OCI-LY7 (cell line): ENCODE measurements at regions not wholly inside any gene's neighbourhood (a gene's known extent, or its start where the extent isn't known, plus 50 kb on each side); places are given as distances from the start of the nearest gene placed in this dataset.

Experiments used
- BruUV-seq: library from RNA; stranded (reverse); fragments of 400-500 nt; replicated peaks from 2 replicates; lab custom pipeline; 2021; lab: Mats Ljungman, UMichigan
- CTCF ChIA-PET: fragments of 300-600 bp; sonication (Branson Sonifier 250); formaldehyde crosslinking; loops from one replicate; lab custom pipeline; 2022; ENCODE audit warnings: antibody characterized with exemption; ENCODE audit not compliant: unreplicated experiment; lab: Charles Lee
- POLR2A ChIA-PET: fragments of 300-600 bp; sonication (Branson Sonifier 250); formaldehyde crosslinking; loops from one replicate; lab custom pipeline; 2022; ENCODE audit warnings: antibody characterized with exemption; lab: Charles Lee
- DNase-seq: peaks from one replicate; pipeline ENCODE4 v3.0.0-alpha.2; 2015; ENCODE audit warnings: low spot score
- H2AFZ ChIP-seq: fragments of 200-600 bp; sonication (generic), shearing (Covaris generic); 2 replicates; pipeline ENCODE4 v1.6.1; 2014; ENCODE audit warnings: mild to moderate bottlenecking, antibody characterized with exemption, low read length, moderate library complexity
- H3K27ac ChIP-seq: fragments of 200-600 bp; sonication (generic); 2 replicates; pipeline ENCODE4 v1.5.1; 2014; ENCODE audit warnings: mixed run types, low read depth, mild to moderate bottlenecking, moderate library complexity, low read length, inconsistent platforms; ENCODE audit not compliant: poor library complexity, severe bottlenecking
- H3K36me3 ChIP-seq: fragments of 200-600 bp; sonication (generic); 2 replicates; pipeline ENCODE4 v1.6.1; 2014; ENCODE audit warnings: mild to moderate bottlenecking, antibody characterized with exemption, low read length, moderate library complexity, mixed read lengths; ENCODE audit not compliant: insufficient read depth
- H3K4me1 ChIP-seq: fragments of 200-600 bp; sonication (generic); 2 replicates; pipeline ENCODE4 v1.5.1; 2014; ENCODE audit warnings: mild to moderate bottlenecking, low read length; ENCODE audit not compliant: insufficient read depth, poor library complexity, severe bottlenecking
- H3K4me2 ChIP-seq: fragments of 200-600 bp; sonication (generic); 2 replicates; pipeline ENCODE4 v1.6.1; 2014; ENCODE audit warnings: mild to moderate bottlenecking, low read length
- H3K4me3 ChIP-seq: fragments of 200-600 bp; sonication (generic); 2 replicates; pipeline ENCODE4 v1.5.1; 2014; ENCODE audit warnings: mild to moderate bottlenecking, low read depth, low read length; ENCODE audit not compliant: poor library complexity, severe bottlenecking
- H3K79me2 ChIP-seq: fragments of 200-600 bp; sonication (generic); 2 replicates; pipeline ENCODE4 v1.6.1; 2016; ENCODE audit warnings: low read depth, mild to moderate bottlenecking, low read length, moderate library complexity, mixed read lengths; ENCODE audit not compliant: insufficient read depth
- H3K9me2 ChIP-seq: fragments of 200-600 bp; sonication (generic); 2 replicates; pipeline ENCODE4 v1.6.1; 2016; ENCODE audit warnings: mild to moderate bottlenecking, low read length, mixed read lengths; ENCODE audit not compliant: insufficient read depth
- H3K9me3 ChIP-seq: fragments of 200-600 bp; sonication (generic); 2 replicates; pipeline ENCODE4 v1.6.1; 2014; ENCODE audit warnings: mild to moderate bottlenecking, mixed run types, low read length, mixed read lengths
- H4K20me1 ChIP-seq: fragments of 200-600 bp; sonication (generic); 2 replicates; pipeline ENCODE4 v1.6.1; 2014; ENCODE audit warnings: mild to moderate bottlenecking, antibody characterized with exemption, low read length, moderate library complexity, mixed read lengths; ENCODE audit not compliant: insufficient read depth
- EZH2phosphoT487 ChIP-seq: fragments of 200-600 bp; sonication (generic); IDR thresholded peaks from 2 replicates; pipeline ENCODE4 v1.6.1; 2018; ENCODE audit warnings: low read depth, borderline replicate concordance, mild to moderate bottlenecking, mixed run types, antibody characterized with exemption, low read length, moderate library complexity, mixed read lengths
- intact Hi-C: fragments of 100-400 bp; cut with micrococcal nuclease; formaldehyde crosslinking; loops from one replicate; pipeline ENCODE4 v1.10.0; 2022; ENCODE audit not compliant: unreplicated experiment
- TF ChIP-seq, protein P1 (sequence below): fragments of 200-600 bp; sonication (generic); conservative IDR thresholded peaks from 2 replicates; pipeline ENCODE4 v1.5.1; 2014; ENCODE audit warnings: mild to moderate bottlenecking, antibody characterized with exemption, low read length, moderate library complexity, mixed read lengths

DNA sequence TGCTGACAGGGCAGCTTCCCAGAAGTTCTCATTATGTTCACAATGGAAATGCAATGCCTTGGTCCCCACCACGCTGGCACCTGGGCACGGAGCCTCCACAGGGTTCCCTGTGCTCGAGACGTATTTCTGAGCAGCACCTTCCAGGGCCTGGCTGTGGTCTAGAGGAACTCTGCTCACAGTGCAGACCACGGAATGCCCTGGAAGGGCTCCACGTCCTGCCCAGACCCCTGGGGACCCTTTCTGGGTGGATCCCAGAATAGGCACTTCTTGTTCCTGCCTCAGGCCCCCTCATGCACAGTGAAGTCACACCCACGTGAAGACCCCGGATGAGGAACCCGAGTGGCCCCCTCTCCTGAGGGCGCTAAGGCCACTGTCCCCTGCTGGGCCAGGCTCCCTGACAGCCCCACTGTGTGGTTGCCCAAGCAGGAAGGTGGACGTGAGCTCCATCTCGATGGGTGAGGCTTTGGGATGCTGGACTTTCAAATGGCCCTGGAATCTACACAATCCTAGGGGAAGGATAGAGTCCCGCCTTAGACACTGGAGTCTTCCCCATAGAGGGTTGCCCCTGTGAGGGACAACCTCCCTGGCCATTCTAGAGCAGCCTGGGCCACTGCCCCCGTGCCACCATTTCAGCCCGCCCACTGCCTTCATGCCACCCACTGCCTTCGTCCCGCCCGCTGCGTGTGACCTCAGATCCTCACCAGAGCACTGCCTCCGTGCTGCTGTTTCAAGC, 1106.8 kb downstream of the BRD1 start:
- TF ChIP-seq, protein P1, sequence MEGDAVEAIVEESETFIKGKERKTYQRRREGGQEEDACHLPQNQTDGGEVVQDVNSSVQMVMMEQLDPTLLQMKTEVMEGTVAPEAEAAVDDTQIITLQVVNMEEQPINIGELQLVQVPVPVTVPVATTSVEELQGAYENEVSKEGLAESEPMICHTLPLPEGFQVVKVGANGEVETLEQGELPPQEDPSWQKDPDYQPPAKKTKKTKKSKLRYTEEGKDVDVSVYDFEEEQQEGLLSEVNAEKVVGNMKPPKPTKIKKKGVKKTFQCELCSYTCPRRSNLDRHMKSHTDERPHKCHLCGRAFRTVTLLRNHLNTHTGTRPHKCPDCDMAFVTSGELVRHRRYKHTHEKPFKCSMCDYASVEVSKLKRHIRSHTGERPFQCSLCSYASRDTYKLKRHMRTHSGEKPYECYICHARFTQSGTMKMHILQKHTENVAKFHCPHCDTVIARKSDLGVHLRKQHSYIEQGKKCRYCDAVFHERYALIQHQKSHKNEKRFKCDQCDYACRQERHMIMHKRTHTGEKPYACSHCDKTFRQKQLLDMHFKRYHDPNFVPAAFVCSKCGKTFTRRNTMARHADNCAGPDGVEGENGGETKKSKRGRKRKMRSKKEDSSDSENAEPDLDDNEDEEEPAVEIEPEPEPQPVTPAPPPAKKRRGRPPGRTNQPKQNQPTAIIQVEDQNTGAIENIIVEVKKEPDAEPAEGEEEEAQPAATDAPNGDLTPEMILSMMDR = no peak
- no peak for TF ChIP-seq EZH2phosphoT487
- Histone ChIP-seq H3K9me2 (no peaks in the 10 kb centered on the region), H2AFZ (no peak overlapping the region), H3K4me3 (no peak overlapping the region), H3K4me1 (no peaks in the 10 kb centered on the region), H3K4me2 (no peak overlapping the region), H3K36me3 (no peaks in the 10 kb centered on the region), H3K79me2 (no peaks in the 10 kb centered on the region), H3K9me3 (no peaks in the 10 kb centered on the region), H3K27ac (no peak overlapping the region), H4K20me1 (no peaks in the 10 kb centered on the region)
- ChIA-PET CTCF (no interaction called here), POLR2A (no interaction called here)
- no peak for DNase-seq
- BruUV-seq = no TSS peak
- intact Hi-C loops = no loop called here

DNA sequence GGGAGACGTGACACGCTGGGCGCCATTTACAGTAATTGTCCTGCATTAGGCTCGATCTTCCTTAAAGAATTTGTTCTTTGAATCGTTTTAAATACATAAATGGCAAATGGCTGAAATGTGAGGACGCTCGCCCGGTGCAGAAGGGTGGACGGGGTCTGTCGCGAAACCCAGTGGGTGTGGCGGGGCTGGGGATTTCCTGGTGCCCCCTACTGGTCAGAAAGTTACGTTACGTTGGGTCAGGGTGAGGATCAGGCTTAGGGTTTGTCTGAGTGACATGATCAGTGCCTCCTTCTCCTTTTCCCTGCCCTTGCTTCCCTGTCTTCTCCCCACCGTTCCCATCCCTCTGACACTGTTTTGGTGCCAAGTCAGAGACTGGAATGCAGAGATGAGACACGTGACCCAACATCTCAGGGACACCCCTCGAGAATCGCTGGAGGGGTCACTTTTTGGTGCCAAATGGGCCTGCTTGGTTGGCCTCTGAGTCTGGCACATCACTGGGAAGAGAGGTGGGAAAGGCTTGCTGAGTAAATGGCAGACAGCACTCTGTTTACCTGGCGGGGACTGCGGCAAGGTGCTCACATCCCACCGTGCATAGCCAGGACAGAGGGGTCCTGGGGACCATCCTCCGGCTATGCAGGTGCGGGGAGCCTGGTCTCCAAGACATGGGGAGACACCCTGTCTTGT, 1107.6 kb downstream of the BRD1 start:
- no peak overlapping the region for H3K4me2 ChIP-seq
- DNase-seq = peak; percentile 4
- no peak overlapping the region for H3K27ac ChIP-seq
- H3K36me3 ChIP-seq = no peaks in the 10 kb centered on the region
- BruUV-seq = no TSS peak
- H2AFZ ChIP-seq = no peak overlapping the region
- no peaks in the 10 kb centered on the region for H3K9me3 ChIP-seq
- no peak for TF ChIP-seq EZH2phosphoT487
- TF ChIP-seq, protein P1 = peak; percentile 71
- ChIA-PET CTCF (no interaction called here), POLR2A (no interaction called here)
- no peaks in the 10 kb centered on the region for H4K20me1 ChIP-seq
- H3K9me2 ChIP-seq = no peaks in the 10 kb centered on the region
- intact Hi-C loops = no loop called here
- H3K4me1 ChIP-seq = no peaks in the 10 kb centered on the region
- H3K79me2 ChIP-seq = no peaks in the 10 kb centered on the region
- no peak overlapping the region for H3K4me3 ChIP-seq
